ENCODE measurements at regions not wholly inside any gene's neighbourhood (a gene's known extent, or its start where the extent isn't known, plus 50 kb on each side); places are given as distances from the start of the nearest gene placed in this dataset.

DNA sequence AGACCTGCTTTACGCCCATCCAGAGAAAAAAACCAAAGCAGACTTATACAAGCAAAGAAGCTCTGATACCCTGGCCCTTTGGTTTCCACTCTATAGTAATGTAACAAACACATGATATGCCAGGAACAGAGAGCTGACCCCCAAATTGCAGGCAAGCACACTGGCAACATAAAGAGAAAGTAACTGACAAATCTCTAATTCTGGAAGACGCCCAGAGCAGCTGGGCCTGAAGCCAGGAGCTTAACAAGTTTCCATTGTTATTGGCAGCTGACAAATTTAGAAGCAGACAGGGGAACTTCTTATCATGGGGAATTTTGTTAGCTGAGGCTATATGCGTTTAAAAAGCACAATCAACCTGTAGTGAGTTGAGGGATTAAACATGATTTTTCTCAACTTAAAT lies 158.0 kb downstream of the DLEU7 start:
- TF ChIP-seq, protein P1, sequence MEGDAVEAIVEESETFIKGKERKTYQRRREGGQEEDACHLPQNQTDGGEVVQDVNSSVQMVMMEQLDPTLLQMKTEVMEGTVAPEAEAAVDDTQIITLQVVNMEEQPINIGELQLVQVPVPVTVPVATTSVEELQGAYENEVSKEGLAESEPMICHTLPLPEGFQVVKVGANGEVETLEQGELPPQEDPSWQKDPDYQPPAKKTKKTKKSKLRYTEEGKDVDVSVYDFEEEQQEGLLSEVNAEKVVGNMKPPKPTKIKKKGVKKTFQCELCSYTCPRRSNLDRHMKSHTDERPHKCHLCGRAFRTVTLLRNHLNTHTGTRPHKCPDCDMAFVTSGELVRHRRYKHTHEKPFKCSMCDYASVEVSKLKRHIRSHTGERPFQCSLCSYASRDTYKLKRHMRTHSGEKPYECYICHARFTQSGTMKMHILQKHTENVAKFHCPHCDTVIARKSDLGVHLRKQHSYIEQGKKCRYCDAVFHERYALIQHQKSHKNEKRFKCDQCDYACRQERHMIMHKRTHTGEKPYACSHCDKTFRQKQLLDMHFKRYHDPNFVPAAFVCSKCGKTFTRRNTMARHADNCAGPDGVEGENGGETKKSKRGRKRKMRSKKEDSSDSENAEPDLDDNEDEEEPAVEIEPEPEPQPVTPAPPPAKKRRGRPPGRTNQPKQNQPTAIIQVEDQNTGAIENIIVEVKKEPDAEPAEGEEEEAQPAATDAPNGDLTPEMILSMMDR (conservative IDR thresholded peaks at IDR 0.05; ENCODE audit: low read depth, low read length) = no peak
- no peak for TF ChIP-seq EZH2 (IDR thresholded peaks at IDR 0.05; ENCODE audit: borderline replicate concordance, low read depth, low read length, poor library complexity, severe bottlenecking)
